A549 (cell line): ENCODE measurements at regions not wholly inside any gene's neighbourhood (a gene's known extent, or its start where the extent isn't known, plus 50 kb on each side); places are given as distances from the start of the nearest gene placed in this dataset.
A peak's percentile ranks its signal among the peaks of the same experiment; 100 is the strongest.

Experiments
- ATAC-seq, 2 experiments: fragments of 200-7000 bp in 1 of 2; fragments of >200 bp in 1 of 2; cut with Nextera tagmentation in 1 of 2; cut with Tn5 transposase in 1 of 2; 3 replicates each; pipeline versions ENCODE4 v1.8.0 to v1.9.1; 2018 to 2020; ENCODE audit warnings: mild to moderate bottlenecking in 1 of 2, moderate library complexity in 1 of 2
- CTCF ChIA-PET: fragments of 300-600 bp; sonication (Branson Sonifier 250); formaldehyde crosslinking; extraction: SDS; loops from one replicate; lab custom pipeline; 2021; ENCODE audit warnings: antibody characterized with exemption, inconsistent platforms; lab: Yijun Ruan, JAX
- POLR2A ChIA-PET: fragments of 350-600 bp; formaldehyde crosslinking; extraction: SDS; loops from one replicate; lab custom pipeline; 2021; ENCODE audit warnings: antibody characterized with exemption, inconsistent platforms; lab: Yijun Ruan, JAX
- DNase-seq, 2 experiments: peaks; one replicate each; pipeline versions ENCODE4 v3.0.0 to v3.0.0-alpha.2; 2011 to 2016; ENCODE audit warnings: low read depth in 1 of 2, low spot score in 1 of 2
- FAIRE-seq: peaks from 2 replicates; lab custom pipeline; 2011; peaks lifted over from hg19 to GRCh38; lab: Jason Lieb, UNC
- H3K27ac ChIP-seq, 2 experiments: fragments of >200 bp; sonication (Bioruptor Twin); formaldehyde crosslinking; 3 replicates each; pipeline ENCODE4 v1.5.1; 2016 to 2017
- H3K4me1 ChIP-seq: fragments of >200 bp; sonication (Bioruptor Twin); formaldehyde crosslinking; 3 replicates; pipeline ENCODE4 v1.6.1; 2016
- H3K4me2 ChIP-seq: fragments of >200 bp; sonication (Bioruptor Twin); formaldehyde crosslinking; 3 replicates; pipeline ENCODE4 v1.6.1; 2016
- H3K4me3 ChIP-seq: fragments of >200 bp; sonication (Bioruptor Twin); formaldehyde crosslinking; 3 replicates; pipeline ENCODE4 v1.5.1; 2016
- H3K9me3 ChIP-seq: fragments of >200 bp; sonication (Bioruptor Twin); formaldehyde crosslinking; 3 replicates; pipeline ENCODE4 v1.6.1; 2016
- ATOH8 ChIP-seq: fragments of 250-450 bp; sonication (Bioruptor Pico); IDR thresholded peaks from 2 replicates; pipeline ENCODE4 v1.5.0; 2020; ENCODE audit warnings: low read depth, mild to moderate bottlenecking, moderate library complexity
- CBX2 ChIP-seq: fragments of 200-600 bp; sonication (generic); IDR thresholded peaks from 2 replicates; pipeline ENCODE4 v1.6.1; 2016; ENCODE audit warnings: low read depth, mild to moderate bottlenecking, borderline replicate concordance
- EHMT2 ChIP-seq: fragments of 200-600 bp; sonication (generic); IDR thresholded peaks from 2 replicates; pipeline ENCODE4 v1.6.1; 2016; ENCODE audit warnings: antibody characterized with exemption, low read depth, mild to moderate bottlenecking, moderate library complexity
- EP300 ChIP-seq, 2 experiments: fragments of >200 bp; sonication (Bioruptor Twin); formaldehyde crosslinking; IDR thresholded peaks; 2 replicates in 1 of 2; 3 replicates in 1 of 2; pipeline ENCODE4 v1.6.1; 2016 to 2017
- ESRRA ChIP-seq: fragments of 150-350 bp; IDR thresholded peaks from 2 replicates; pipeline ENCODE4 v1.6.1; 2014; ENCODE audit warnings: mild to moderate bottlenecking, low read length, borderline replicate concordance
- FOSL2 ChIP-seq, 2 experiments: fragments of 450-650 bp in 1 of 2; fragments of >200 bp in 1 of 2; sonication (Bioruptor Twin) in 1 of 2; formaldehyde crosslinking; IDR thresholded peaks; 2 replicates each; pipeline versions ENCODE4 v1.5.0 to v1.6.1; 2016 to 2020; ENCODE audit warnings: mild to moderate bottlenecking in 1 of 2, moderate library complexity in 1 of 2
- HDAC2 ChIP-seq: fragments of 200-600 bp; sonication (generic); IDR thresholded peaks from 2 replicates; pipeline ENCODE4 v1.6.1; 2016
- HOXB5 ChIP-seq: fragments of 250-450 bp; sonication (Bioruptor Pico); IDR thresholded peaks from 2 replicates; pipeline ENCODE4 v1.5.0; 2020; ENCODE audit warnings: mild to moderate bottlenecking, moderate library complexity
- JUN ChIP-seq, 2 experiments: fragments of >200 bp; sonication (Bioruptor Twin); formaldehyde crosslinking; IDR thresholded peaks; 2 replicates in 1 of 2; 3 replicates in 1 of 2; pipeline ENCODE4 v1.6.1; 2016 to 2017
- JUNB ChIP-seq: fragments of >200 bp; sonication (Bioruptor Twin); formaldehyde crosslinking; IDR thresholded peaks from 2 replicates; pipeline ENCODE4 v1.6.1; 2016
- KDM1A ChIP-seq: fragments of 200-600 bp; sonication (generic); IDR thresholded peaks from 2 replicates; pipeline ENCODE4 v1.6.1; 2016; ENCODE audit warnings: low read depth, mild to moderate bottlenecking
- RARB ChIP-seq: fragments of 250-450 bp; sonication (Bioruptor Pico); IDR thresholded peaks from 2 replicates; pipeline ENCODE4 v1.8.0; 2021; ENCODE audit warnings: mild to moderate bottlenecking, moderate library complexity
- RNF2 ChIP-seq: fragments of 200-600 bp; sonication (generic); IDR thresholded peaks from 2 replicates; pipeline ENCODE4 v1.6.1; 2016; ENCODE audit warnings: low read depth, mild to moderate bottlenecking, antibody characterized with exemption, moderate library complexity, borderline replicate concordance
- ZFP36 ChIP-seq: fragments of 450-650 bp; IDR thresholded peaks from 2 replicates; pipeline ENCODE4 v1.6.1; 2014; ENCODE audit warnings: borderline replicate concordance; ENCODE audit not compliant: partially characterized antibody
- WGBS: methylation state at CpG from one replicate; pipeline ENCODE4 v1.1.6; 2017; ENCODE audit errors: missing lambda C conversion rate; 5-methylcytosine and 5-hydroxymethylcytosine counted together
- TF ChIP-seq, protein P1 (sequence below): fragments of >200 bp; sonication (Bioruptor Twin); formaldehyde crosslinking; IDR thresholded peaks from 3 replicates; pipeline ENCODE4 v1.5.1; 2016
- TF ChIP-seq, protein P2 (sequence below): fragments of 200-600 bp; sonication (generic); IDR thresholded peaks from 2 replicates; pipeline ENCODE4 v1.6.1; 2016; ENCODE audit warnings: antibody characterized with exemption, mild to moderate bottlenecking, moderate library complexity

GRCh38 chr14:61988240-61988639 is 226.0 kb downstream of the SNAPC1 start:
- Histone ChIP-seq H3K4me2 (no peak overlapping the region), H3K27ac (no peak overlapping the region), H3K9me3 (no peaks in the 10 kb centered on the region), H3K4me3 (no peak overlapping the region)
- DNase-seq = no peak
- ChIA-PET POLR2A (no interaction called here), CTCF (no interaction called here)
- ATAC-seq = no peak
- FAIRE-seq = no peak
- TF ChIP-seq KDM1A = no peak
- no peak for TF ChIP-seq EHMT2
- no peak for TF ChIP-seq ESRRA
- TF ChIP-seq JUN (IDR thresholded peaks at IDR 0.05) = no peak
- TF ChIP-seq HDAC2 = no peak
- no peak for TF ChIP-seq ZFP36
- no peak for TF ChIP-seq EP300 (IDR thresholded peaks at IDR 0.05)
- TF ChIP-seq JUNB = no peak
- no peak for TF ChIP-seq FOSL2 (IDR thresholded peaks at IDR 0.05)
- no peak for TF ChIP-seq FOSL2 (CRISPR knock-in tag; IDR thresholded peaks at IDR 0.05)
- TF ChIP-seq, protein P1, sequence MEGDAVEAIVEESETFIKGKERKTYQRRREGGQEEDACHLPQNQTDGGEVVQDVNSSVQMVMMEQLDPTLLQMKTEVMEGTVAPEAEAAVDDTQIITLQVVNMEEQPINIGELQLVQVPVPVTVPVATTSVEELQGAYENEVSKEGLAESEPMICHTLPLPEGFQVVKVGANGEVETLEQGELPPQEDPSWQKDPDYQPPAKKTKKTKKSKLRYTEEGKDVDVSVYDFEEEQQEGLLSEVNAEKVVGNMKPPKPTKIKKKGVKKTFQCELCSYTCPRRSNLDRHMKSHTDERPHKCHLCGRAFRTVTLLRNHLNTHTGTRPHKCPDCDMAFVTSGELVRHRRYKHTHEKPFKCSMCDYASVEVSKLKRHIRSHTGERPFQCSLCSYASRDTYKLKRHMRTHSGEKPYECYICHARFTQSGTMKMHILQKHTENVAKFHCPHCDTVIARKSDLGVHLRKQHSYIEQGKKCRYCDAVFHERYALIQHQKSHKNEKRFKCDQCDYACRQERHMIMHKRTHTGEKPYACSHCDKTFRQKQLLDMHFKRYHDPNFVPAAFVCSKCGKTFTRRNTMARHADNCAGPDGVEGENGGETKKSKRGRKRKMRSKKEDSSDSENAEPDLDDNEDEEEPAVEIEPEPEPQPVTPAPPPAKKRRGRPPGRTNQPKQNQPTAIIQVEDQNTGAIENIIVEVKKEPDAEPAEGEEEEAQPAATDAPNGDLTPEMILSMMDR = no peak
- TF ChIP-seq RARB = no peak
- no peak for TF ChIP-seq ATOH8 (CRISPR knock-in tag)
- no peak for TF ChIP-seq RNF2
- TF ChIP-seq, all 56 proteins: peak for 0
- no peaks in the 10 kb centered on the region for H3K4me1 ChIP-seq
- WGBS = 69% methylated on average over 2 of the region's 2 CpGs

DNA sequence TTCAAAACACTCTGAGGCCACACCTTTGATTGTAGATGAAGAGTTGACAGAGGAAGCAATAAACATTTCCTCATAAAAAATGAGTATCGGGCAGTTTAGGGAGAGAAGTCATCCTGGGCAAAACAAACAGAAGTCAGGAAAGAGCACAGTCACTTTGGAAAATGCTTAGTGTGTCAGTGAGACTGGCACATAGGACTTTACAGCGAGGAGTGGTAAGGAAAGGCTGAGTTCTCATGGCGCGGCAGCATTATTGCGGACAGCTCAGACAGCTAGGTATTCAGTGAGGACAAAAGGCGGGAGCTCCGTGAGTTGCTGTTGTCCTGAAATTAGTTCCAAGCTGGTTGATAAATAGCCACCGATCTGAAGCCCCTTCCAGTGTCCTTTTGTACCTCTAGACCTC is 229.9 kb downstream of the SNAPC1 start:
- Histone ChIP-seq H3K27ac (no peak overlapping the region), H3K9me3 (no peaks in the 10 kb centered on the region), H3K4me1 (no peaks in the 10 kb centered on the region), H3K4me2 (no peak overlapping the region), H3K4me3 (no peak overlapping the region)
- TF ChIP-seq HOXB5 (no peak), CBX2 (no peak), JUN (IDR thresholded peaks at IDR 0.05) (no peak)
- CTCF ChIA-PET = no interaction called here
- FAIRE-seq (no peak), DNase-seq (no peak), ATAC-seq (0 out of 6 replicates have a peak, but pooled peaks of 1 of the 2 experiments have one; percentile 24)
- WGBS = 39% methylated on average over 8 of the region's 8 CpGs
- POLR2A ChIA-PET = no interaction called here

- H3K9me3 ChIP-seq = no peaks in the 10 kb centered on the region
- FAIRE-seq (no peak), ATAC-seq (no peak), DNase-seq (no peak)
- POLR2A ChIA-PET = no interaction called here
- H3K27ac ChIP-seq = no peak overlapping the region
- no peak for TF ChIP-seq ESRRA
- 20% methylated on average over 2 of the region's 2 CpGs for WGBS
- CTCF ChIA-PET = no interaction called here
- no peak overlapping the region for H3K4me3 ChIP-seq
- H3K4me1 ChIP-seq = no peaks in the 10 kb centered on the region
- H3K4me2 ChIP-seq = no peak overlapping the region
These were observed 230.7 kb downstream of the SNAPC1 start for GRCh38 chr14:61992926-61993325.

- Histone ChIP-seq H3K4me3 (no peak overlapping the region), H3K9me3 (no peaks in the 10 kb centered on the region), H3K4me2 (no peak overlapping the region), H3K27ac (no peak overlapping the region), H3K4me1 (no peaks in the 10 kb centered on the region)
- CTCF ChIA-PET = interaction anchor here (0.7 kb wide), 2 partner anchors 48 to 1644 kb away, joined by 3 read pairs; no protein-coding TSS in a partner anchor
- FAIRE-seq = no peak
- TF ChIP-seq, protein P2, sequence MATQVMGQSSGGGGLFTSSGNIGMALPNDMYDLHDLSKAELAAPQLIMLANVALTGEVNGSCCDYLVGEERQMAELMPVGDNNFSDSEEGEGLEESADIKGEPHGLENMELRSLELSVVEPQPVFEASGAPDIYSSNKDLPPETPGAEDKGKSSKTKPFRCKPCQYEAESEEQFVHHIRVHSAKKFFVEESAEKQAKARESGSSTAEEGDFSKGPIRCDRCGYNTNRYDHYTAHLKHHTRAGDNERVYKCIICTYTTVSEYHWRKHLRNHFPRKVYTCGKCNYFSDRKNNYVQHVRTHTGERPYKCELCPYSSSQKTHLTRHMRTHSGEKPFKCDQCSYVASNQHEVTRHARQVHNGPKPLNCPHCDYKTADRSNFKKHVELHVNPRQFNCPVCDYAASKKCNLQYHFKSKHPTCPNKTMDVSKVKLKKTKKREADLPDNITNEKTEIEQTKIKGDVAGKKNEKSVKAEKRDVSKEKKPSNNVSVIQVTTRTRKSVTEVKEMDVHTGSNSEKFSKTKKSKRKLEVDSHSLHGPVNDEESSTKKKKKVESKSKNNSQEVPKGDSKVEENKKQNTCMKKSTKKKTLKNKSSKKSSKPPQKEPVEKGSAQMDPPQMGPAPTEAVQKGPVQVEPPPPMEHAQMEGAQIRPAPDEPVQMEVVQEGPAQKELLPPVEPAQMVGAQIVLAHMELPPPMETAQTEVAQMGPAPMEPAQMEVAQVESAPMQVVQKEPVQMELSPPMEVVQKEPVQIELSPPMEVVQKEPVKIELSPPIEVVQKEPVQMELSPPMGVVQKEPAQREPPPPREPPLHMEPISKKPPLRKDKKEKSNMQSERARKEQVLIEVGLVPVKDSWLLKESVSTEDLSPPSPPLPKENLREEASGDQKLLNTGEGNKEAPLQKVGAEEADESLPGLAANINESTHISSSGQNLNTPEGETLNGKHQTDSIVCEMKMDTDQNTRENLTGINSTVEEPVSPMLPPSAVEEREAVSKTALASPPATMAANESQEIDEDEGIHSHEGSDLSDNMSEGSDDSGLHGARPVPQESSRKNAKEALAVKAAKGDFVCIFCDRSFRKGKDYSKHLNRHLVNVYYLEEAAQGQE = no peak
- no peak for TF ChIP-seq EHMT2
- 28% methylated on average over 1 of the region's 1 CpG for WGBS
- ATAC-seq = no peak
- DNase-seq = no peak
- POLR2A ChIA-PET = no interaction called here
These were observed 232.4 kb downstream of the SNAPC1 start for GRCh38 chr14:61994589-61994988.
